ENCODE measurements at regions not wholly inside any gene's neighbourhood (a gene's known extent, or its start where the extent isn't known, plus 50 kb on each side); places are given as distances from the start of the nearest gene placed in this dataset.

GRCh38 chr2:139048017-139048416 lies 267.8 kb upstream of the NXPH2 start:
- Histone ChIP-seq H3K27me3 (no peaks in the 10 kb centered on the region), H3K4me1 (no peaks in the 10 kb centered on the region), H3K27ac (no peak overlapping the region), H3K36me3 (no peaks in the 10 kb centered on the region), H3K9me3 (no peaks in the 10 kb centered on the region), H3K4me3 (no peak overlapping the region)
- TF ChIP-seq POLR2A (IDR thresholded peaks at IDR 0.05) (no peak), EP300 (IDR thresholded peaks at IDR 0.05) (no peak), CTCF (IDR thresholded peaks at IDR 0.05) (no peak), POLR2AphosphoS5 (IDR thresholded peaks at IDR 0.05) (no peak)
- ATAC-seq, result no peak

GRCh38 chr2:139045524-139045923 lies 265.3 kb upstream of the NXPH2 start:
- H3K27ac ChIP-seq, result no peak overlapping the region
- no peak overlapping the region for H3K4me3 ChIP-seq
- ATAC-seq, result no peak
- H3K9me3 ChIP-seq, result no peaks in the 10 kb centered on the region
- WGBS, 2 donors (ENCODE audit: low coverage in 1 of 2), result 62 to 67% methylated on average over 2 of the region's 2 CpGs
- no peaks in the 10 kb centered on the region for H3K36me3 ChIP-seq
- TF ChIP-seq EP300 (IDR thresholded peaks at IDR 0.05) (no peak), POLR2A (IDR thresholded peaks at IDR 0.05) (no peak), CTCF (IDR thresholded peaks at IDR 0.05) (no peak), POLR2AphosphoS5 (IDR thresholded peaks at IDR 0.05) (no peak)
- no peaks in the 10 kb centered on the region for H3K27me3 ChIP-seq
- H3K4me1 ChIP-seq, result no peaks in the 10 kb centered on the region

- no peaks in the 10 kb centered on the region for H3K4me1 ChIP-seq
Observed at GRCh38 chr2:139034064-139034463, 253.9 kb upstream of the NXPH2 start.

GRCh38 chr2:139033300-139033699 lies 253.1 kb upstream of the NXPH2 start:
- H3K9me3 ChIP-seq, result no peaks in the 10 kb centered on the region
- 31 to 46% methylated on average over 2 of the region's 2 CpGs for WGBS, 2 donors (ENCODE audit: low coverage in 1 of 2)
- H3K36me3 ChIP-seq, result no peaks in the 10 kb centered on the region
- no peaks in the 10 kb centered on the region for H3K27me3 ChIP-seq
- no peak overlapping the region for H3K4me3 ChIP-seq
- H3K4me1 ChIP-seq, result no peaks in the 10 kb centered on the region
- no peak overlapping the region for H3K27ac ChIP-seq
- ATAC-seq, result no peak
- TF ChIP-seq CTCF (IDR thresholded peaks at IDR 0.05) (no peak), POLR2AphosphoS5 (IDR thresholded peaks at IDR 0.05) (no peak), EP300 (IDR thresholded peaks at IDR 0.05) (no peak), POLR2A (IDR thresholded peaks at IDR 0.05) (no peak)

More at GRCh38 chr2:139034064-139034463, 253.9 kb upstream of the NXPH2 start:
- Histone ChIP-seq H3K4me3 (no peak overlapping the region), H3K9me3 (no peaks in the 10 kb centered on the region), H3K27ac (no peak overlapping the region), H3K36me3 (no peaks in the 10 kb centered on the region), H3K27me3 (no peaks in the 10 kb centered on the region)
- no peak for ATAC-seq
- TF ChIP-seq EP300 (IDR thresholded peaks at IDR 0.05), result no peak
- TF ChIP-seq CTCF (IDR thresholded peaks at IDR 0.05), result no peak

GRCh38 chr2:139031722-139032121 lies 251.5 kb upstream of the NXPH2 start:
- no peak for TF ChIP-seq POLR2A (IDR thresholded peaks at IDR 0.05)
- no peak for TF ChIP-seq POLR2AphosphoS5 (IDR thresholded peaks at IDR 0.05)
- no peak for TF ChIP-seq EP300 (IDR thresholded peaks at IDR 0.05)
- peak in 1 of 4 experiments; percentile 13 for TF ChIP-seq CTCF (IDR thresholded peaks at IDR 0.05)
- Histone ChIP-seq H3K27me3 (no peaks in the 10 kb centered on the region), H3K4me1 (no peaks in the 10 kb centered on the region), H3K27ac (no peak overlapping the region), H3K9me3 (no peaks in the 10 kb centered on the region), H3K36me3 (no peaks in the 10 kb centered on the region), H3K4me3 (no peak overlapping the region)
- no peak for ATAC-seq

Measured in gastroesophageal sphincter (tissue), 4 donors.